ENCODE measurements at regions not wholly inside any gene's neighbourhood (a gene's known extent, or its start where the extent isn't known, plus 50 kb on each side); places are given as distances from the start of the nearest gene placed in this dataset.

DNA sequence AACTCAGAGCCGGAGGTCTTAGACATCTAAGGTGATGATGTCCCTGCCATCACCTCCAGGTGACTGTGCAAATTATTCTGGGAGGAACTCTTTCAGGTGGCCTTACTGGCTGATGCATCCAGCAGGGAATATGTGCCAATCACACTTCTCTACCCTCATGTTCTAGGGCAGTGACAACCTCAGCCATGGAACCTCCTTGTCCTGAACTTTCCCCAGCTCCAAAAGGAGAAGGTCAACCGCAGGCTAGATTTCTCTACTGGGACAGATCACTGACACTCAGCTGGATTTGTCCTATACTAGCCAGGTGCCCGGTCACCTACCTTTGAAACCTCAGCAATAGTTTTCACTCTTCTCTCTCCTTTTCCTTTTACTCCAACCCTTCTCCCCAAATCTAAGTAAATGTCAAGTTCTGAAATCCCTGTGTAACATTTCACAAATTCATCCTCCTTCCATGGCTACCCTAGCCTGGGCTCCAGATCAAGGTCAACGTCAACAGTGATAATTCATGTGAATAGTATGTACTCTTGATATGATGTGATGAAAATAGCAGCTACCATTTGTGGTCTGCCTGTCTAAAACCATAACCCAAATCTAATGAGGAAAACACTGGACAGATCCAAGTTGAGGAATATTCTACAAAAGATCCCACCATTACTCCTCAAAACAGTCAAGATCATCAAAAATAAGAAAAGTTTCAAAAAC is 115.0 kb upstream of the EGLN3 start:
- Histone ChIP-seq H3K4me2 (no peak overlapping the region), H3K27ac (no peak overlapping the region), H3K4me3 (no peak overlapping the region), H3K9ac (no peak overlapping the region), H3K9me3 (replicated peaks in 1 of 11) (peaks cover 0 to 4% (median 0%) of the 10 kb centered on the region in 11 experiments; a peak in 4 of 22 replicates), H4K20me1 (no peaks in the 10 kb centered on the region), H3K36me3 (no peaks in the 10 kb centered on the region), H3K4me1 (no peaks in the 10 kb centered on the region), H3K27me3 (no peaks in the 10 kb centered on the region)
- TF ChIP-seq Cebpa-rat (IDR thresholded peaks at IDR 0.05), result no peak

DNA sequence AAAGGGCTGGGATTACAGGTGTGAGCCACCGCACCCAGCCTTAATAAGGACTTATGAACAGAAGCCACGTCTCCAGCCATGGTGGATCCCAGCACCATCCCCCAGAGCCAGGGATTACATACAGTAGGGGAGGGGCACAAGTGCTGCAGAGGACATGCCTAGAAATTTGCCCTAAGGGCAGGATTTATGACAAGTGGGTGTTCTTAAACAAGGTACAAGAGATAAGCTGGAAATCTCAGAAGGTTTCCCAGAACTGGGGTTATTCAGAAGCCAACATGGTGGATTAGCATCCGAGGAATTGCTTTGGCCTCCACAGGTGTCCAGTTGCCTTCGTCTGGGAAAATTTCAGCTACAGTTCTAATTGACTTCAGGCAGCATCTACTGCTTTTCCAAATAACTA is 114.4 kb upstream of the EGLN3 start:
- H3K27ac ChIP-seq, result no peak overlapping the region
- no peaks in the 10 kb centered on the region for H4K20me1 ChIP-seq
- no peak for TF ChIP-seq Cebpa-rat (IDR thresholded peaks at IDR 0.05)
- no peak overlapping the region for H3K4me2 ChIP-seq
- H3K36me3 ChIP-seq, result no peaks in the 10 kb centered on the region
- no peak overlapping the region for H3K9ac ChIP-seq
- H3K4me1 ChIP-seq, result no peaks in the 10 kb centered on the region
- no peaks in the 10 kb centered on the region for H3K27me3 ChIP-seq
- H3K4me3 ChIP-seq, result no peak overlapping the region
- H3K9me3 ChIP-seq (replicated peaks in 1 of 11), result peaks cover 4 to 10% (median 5%) of the 10 kb centered on the region in 11 experiments; a peak in 21 of 22 replicates

DNA sequence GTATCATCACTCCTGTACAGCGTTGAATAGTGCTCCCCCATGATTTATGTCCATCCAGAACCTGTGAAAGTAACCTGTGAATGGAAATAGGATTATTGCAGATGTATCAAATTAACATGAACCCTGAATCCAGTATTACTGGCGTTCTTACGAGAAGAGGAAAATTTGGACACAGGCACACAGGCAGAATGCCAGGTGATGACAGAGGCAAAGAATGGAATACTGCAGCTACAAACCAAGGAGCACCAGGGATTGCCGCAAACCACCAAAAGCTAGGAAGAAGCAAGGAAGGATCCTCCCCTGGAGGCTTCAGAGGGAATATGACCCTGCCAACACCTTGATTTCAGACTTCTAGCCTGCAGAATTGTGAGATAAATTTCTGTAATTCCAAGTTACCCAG is 113.5 kb upstream of the EGLN3 start:
- H3K4me2 ChIP-seq, result no peak overlapping the region
- no peaks in the 10 kb centered on the region for H3K4me1 ChIP-seq
- H3K9ac ChIP-seq, result no peak overlapping the region
- H4K20me1 ChIP-seq, result no peaks in the 10 kb centered on the region
- H3K4me3 ChIP-seq, result no peak overlapping the region
- no peaks in the 10 kb centered on the region for H3K36me3 ChIP-seq
- no peak for TF ChIP-seq Cebpa-rat (IDR thresholded peaks at IDR 0.05)
- H3K27me3 ChIP-seq, result no peaks in the 10 kb centered on the region
- H3K27ac ChIP-seq, result no peak overlapping the region
- H3K9me3 ChIP-seq (replicated peaks in 1 of 11), result peaks cover 11 to 19% (median 13%) of the 10 kb centered on the region in 11 experiments; a peak in 21 of 22 replicates

DNA sequence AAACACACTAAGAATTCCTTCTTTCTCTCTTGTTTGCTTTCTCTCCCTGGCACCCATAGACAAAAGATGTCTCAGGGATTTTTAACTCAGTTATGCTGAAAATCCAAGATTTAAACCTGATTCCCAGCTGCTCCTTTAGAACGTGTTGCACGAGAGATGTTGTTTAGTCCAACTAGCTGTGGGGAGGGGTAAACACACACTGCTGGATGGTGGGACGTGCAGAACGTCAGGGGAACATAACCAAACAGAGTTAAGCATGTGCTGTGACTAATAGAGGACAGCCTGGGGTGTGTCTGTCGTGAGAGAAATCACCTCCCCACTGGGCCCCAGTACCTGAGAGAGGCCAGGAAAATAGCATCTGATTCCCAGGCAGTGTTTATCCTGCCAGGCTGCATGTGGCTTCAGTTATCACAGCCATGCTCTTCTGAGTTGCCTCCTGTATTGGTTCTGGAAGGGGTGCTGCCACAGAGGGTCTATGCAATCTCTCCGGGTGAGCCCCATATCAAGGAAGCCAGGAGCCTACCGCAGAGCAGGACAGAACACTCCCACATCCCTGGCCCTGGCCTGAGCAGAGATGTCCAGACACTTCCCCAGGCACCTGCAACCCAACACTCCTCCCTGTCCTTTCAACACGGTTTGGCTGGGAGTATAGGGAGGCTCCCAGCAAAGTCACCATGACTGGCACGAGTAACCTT is 112.7 kb upstream of the EGLN3 start:
- H3K4me2 ChIP-seq, result no peak overlapping the region
- no peaks in the 10 kb centered on the region for H4K20me1 ChIP-seq
- H3K36me3 ChIP-seq, result no peaks in the 10 kb centered on the region
- peaks cover 11 to 23% (median 17%) of the 10 kb centered on the region in 11 experiments; a peak in 21 of 22 replicates for H3K9me3 ChIP-seq (replicated peaks in 1 of 11)
- TF ChIP-seq Cebpa-rat (IDR thresholded peaks at IDR 0.05), result no peak
- no peak overlapping the region for H3K4me3 ChIP-seq
- no peaks in the 10 kb centered on the region for H3K27me3 ChIP-seq
- H3K4me1 ChIP-seq, result no peaks in the 10 kb centered on the region
- no peak overlapping the region for H3K9ac ChIP-seq
- no peak overlapping the region for H3K27ac ChIP-seq

DNA sequence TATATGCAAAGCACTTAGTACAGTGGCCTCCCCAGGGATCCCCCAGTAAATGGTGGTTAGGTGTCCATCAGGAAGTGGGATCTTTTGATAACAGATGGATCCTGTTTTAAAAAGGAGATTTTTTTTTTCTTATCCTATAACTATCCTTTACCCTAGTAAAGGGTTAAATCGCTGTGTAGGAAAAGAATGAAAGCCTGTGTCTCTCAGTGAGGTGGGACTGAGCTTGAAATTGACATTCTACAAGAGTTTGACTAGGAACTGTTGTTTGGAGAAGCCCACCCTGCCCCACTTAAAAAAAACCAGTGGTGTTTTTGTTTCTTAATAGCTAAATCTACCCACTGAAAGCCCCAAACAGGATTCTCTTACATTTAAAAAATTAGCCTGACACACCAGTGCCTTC is 112.2 kb upstream of the EGLN3 start:
- H3K27ac ChIP-seq, result no peak overlapping the region
- H4K20me1 ChIP-seq, result no peaks in the 10 kb centered on the region
- H3K9ac ChIP-seq, result no peak overlapping the region
- H3K36me3 ChIP-seq, result no peaks in the 10 kb centered on the region
- TF ChIP-seq Cebpa-rat (IDR thresholded peaks at IDR 0.05), result no peak
- no peaks in the 10 kb centered on the region for H3K27me3 ChIP-seq
- peaks cover 11 to 23% (median 17%) of the 10 kb centered on the region in 11 experiments; a peak in 21 of 22 replicates for H3K9me3 ChIP-seq (replicated peaks in 1 of 11)
- no peaks in the 10 kb centered on the region for H3K4me1 ChIP-seq
- no peak overlapping the region; a peak in 1 of 22 replicates for H3K4me2 ChIP-seq
- H3K4me3 ChIP-seq, result no peak overlapping the region

DNA sequence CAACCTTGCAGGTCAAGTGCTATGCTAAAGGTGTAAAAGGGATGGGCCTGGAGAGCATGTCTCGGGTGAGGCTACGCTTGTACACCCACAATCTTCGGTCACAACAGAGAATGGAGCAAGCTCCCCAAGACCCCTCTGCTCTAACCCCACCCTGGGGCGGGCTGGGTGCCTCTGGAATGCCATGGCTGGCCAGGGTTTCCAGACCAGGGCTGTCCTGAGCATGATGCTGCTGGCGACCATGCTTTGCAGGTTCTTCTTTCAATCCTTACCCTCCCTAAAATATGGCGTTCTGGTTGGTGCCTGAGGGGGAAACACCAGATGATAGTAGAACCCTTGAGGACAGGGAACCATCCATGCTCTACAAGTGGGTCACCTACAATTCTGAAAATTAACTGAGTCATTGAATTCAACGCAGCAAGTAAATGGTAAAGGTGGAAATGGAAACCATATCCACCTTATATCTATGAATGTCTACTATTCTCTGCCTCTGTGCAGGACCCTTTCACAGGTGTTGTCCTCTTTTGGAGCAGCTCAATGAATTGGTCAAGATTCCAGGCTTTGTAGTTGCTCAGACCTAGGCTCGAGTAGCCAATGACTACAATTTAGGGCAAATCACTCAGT is 111.6 kb upstream of the EGLN3 start:
- Histone ChIP-seq H3K27ac (no peak overlapping the region), H4K20me1 (no peaks in the 10 kb centered on the region), H3K27me3 (no peaks in the 10 kb centered on the region), H3K36me3 (no peaks in the 10 kb centered on the region), H3K4me1 (no peaks in the 10 kb centered on the region), H3K4me2 (no peak overlapping the region; a peak in 1 of 22 replicates), H3K4me3 (no peak overlapping the region), H3K9ac (no peak overlapping the region), H3K9me3 (replicated peaks in 1 of 11) (peaks cover 11 to 23% (median 17%) of the 10 kb centered on the region in 11 experiments; a peak in 21 of 22 replicates)
- no peak for TF ChIP-seq Cebpa-rat (IDR thresholded peaks at IDR 0.05)

DNA sequence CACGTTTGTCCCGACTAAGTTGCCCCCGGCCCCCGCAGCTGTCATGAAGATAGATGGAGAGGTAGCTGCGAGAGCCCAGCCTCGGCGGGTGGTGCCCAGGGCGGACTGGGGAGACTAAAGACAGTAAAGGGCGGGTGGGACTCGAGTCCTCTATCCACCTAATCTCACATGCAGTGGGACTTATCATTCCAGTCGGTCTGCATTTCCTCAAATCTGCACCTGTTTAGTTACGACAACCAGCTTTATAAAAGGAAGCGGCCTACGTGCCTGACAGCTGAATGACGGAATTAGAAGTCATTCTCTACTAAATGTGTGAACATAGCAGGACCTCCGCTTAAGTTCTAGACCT is 109.8 kb upstream of the EGLN3 start:
- Histone ChIP-seq H3K36me3 (no peaks in the 10 kb centered on the region), H3K4me2 (no peak overlapping the region), H3K9ac (no peak overlapping the region), H3K27ac (no peak overlapping the region), H3K27me3 (no peaks in the 10 kb centered on the region), H3K9me3 (replicated peaks in 1 of 11) (peaks cover 11 to 23% (median 17%) of the 10 kb centered on the region in 11 experiments; a peak in 21 of 22 replicates), H3K4me3 (no peak overlapping the region), H4K20me1 (no peaks in the 10 kb centered on the region), H3K4me1 (no peaks in the 10 kb centered on the region)
- no peak for TF ChIP-seq Cebpa-rat (IDR thresholded peaks at IDR 0.05)

DNA sequence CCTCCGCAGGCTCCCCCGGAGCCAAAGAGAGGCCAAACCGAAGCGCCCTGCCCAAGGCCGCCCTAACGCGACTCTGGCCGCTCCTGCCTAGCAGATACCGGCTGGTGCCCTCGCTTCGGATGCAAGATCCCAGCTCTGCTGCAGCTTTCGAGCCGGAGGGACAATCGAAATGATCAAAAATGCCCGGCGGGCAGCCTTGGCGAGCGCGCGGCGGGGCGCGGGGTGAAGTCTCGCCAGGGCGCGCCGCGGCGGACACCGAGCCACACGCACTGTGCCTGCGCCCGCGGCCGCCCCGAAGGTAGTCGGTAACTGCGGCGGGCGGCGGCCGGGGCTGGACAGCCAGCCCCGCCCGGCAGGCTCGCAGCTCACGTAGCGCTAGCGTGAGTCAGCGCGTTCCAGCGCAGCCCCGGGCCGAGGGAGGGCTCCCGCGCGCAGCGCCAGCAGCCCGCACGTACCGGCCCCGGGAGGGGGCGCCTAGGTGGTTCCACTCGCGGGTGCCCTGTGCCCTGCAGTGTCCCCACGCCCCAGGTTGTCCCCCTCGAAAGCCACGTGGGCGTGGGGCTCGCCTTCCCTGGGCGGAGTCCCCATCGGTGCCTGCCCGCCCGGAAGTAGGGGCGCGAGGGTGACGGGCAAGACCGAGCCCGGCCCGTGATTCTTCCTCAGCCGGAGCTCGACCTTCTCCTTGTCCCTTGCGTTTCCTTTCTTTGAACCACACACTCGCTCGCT is 109.2 kb upstream of the EGLN3 start:
- Histone ChIP-seq H3K4me2 (no peak overlapping the region), H3K9ac (no peak overlapping the region), H3K27me3 (no peaks in the 10 kb centered on the region)

More for the DNA sequence above, 109.2 kb upstream of the EGLN3 start:
- Histone ChIP-seq H3K4me3 (no peak overlapping the region), H3K36me3 (no peaks in the 10 kb centered on the region), H4K20me1 (no peaks in the 10 kb centered on the region), H3K27ac (no peak overlapping the region), H3K4me1 (no peaks in the 10 kb centered on the region), H3K9me3 (replicated peaks in 1 of 11) (peaks cover 11 to 23% (median 17%) of the 10 kb centered on the region in 11 experiments; a peak in 21 of 22 replicates)
- TF ChIP-seq Cebpa-rat (IDR thresholded peaks at IDR 0.05), result no peak

Data from BLaER1 treated with 17β-estradiol and CSF1 and Interleukin-3, amounts not matched to agents 10 nM and 100 nM (cell line).